ENCODE measurements at regions not wholly inside any gene's neighbourhood (a gene's known extent, or its start where the extent isn't known, plus 50 kb on each side); places are given as distances from the start of the nearest gene placed in this dataset.

GRCh38 chr2:60249879-60250278, 303.6 kb downstream of the BCL11A start:
- TF ChIP-seq CTCF (IDR thresholded peaks at IDR 0.05) (no peak), POLR2A (IDR thresholded peaks at IDR 0.05) (no peak)
